Smooth muscle cell of the brain vasculature (primary cell): ENCODE measurements at regions not wholly inside any gene's neighbourhood (a gene's known extent, or its start where the extent isn't known, plus 50 kb on each side); places are given as distances from the start of the nearest gene placed in this dataset.
"Not testable (repeated sequence)": the region's sequence is repeated elsewhere in the genome, so short reads cannot be mapped to it uniquely, and the experiment has no call there.

ENCODE experiments used
- DNase-seq: peaks from one replicate; pipeline ENCODE4 v3.0.0-alpha.2; 2012; ENCODE audit warnings: low read depth, low spot score

DNA sequence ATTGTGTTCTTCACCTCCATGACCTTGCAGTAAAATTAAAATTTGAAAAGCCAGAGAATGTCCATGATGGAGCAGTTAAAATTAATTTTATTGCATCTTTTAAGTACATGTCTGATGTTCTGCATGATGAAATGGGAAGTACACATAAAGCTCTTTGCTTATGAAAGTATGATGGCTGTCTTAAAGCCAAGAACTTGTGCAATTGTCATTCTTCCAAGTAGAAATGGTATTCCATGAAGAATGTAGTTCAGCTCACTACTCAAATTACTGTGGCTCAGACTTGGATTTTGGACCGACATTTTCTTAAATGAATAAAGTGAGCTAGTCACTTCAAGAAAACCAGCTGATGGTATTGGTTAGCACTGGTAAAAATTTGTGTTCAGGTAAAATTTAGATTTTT is 161.7 kb upstream of the CXCL13 start:
- no peak for DNase-seq

DNA sequence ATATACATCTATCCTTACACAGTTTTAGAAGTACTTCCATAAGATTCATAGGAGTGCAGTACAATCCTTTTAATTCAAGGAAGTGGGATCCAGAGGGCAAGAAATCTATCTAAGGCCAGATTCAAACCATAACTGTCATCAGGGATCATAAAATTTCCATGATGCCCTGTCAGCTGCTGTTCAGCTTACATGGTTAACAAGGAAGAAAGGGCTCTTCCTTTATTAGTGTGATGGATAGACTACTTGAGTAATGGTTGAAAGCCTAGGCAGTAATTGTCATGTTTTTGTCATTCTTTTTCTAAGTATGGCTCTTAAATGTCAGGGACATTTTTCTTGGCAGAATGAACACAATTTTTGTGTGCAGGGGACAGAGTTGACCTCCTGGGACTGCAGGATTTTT is 159.8 kb upstream of the CXCL13 start:
- no peak for DNase-seq

DNA sequence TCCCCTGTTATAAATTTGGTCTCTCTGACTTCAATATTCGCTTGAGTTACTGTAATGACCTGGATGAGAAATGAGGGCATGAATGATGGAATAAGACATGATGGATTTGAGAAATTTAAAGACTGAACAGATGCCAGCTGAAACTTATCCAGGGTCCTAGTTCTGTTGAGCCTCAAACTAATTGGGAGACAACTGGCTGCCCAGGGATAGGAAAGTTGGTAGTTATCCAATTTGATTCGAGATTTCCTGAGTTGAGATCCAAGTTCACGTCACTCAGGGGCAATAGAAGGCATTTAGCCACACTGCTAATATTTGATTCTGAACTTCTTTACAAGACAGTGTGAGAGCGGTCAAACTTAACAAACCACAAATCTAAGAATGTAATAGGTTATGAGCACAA is 159.0 kb upstream of the CXCL13 start:
- no peak for DNase-seq

DNA sequence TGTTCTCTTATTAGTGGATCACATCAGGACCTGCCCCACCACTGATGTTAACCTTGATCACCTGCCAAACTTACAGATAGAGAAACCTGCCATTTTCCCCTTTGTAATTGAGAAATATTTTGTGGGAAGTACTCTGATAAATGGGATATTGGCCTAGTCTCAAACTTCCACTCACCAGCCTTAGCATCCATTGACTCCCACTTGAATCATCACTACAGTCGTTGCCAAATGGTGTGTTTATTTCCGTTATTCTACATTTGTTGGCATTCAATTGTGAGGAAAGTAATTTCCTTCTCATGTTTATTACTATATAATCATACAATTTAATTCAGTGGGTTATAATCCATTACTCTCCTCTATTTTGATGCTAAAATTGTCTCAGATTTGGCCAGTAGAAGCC is 156.4 kb upstream of the CXCL13 start:
- no peak for DNase-seq

DNA sequence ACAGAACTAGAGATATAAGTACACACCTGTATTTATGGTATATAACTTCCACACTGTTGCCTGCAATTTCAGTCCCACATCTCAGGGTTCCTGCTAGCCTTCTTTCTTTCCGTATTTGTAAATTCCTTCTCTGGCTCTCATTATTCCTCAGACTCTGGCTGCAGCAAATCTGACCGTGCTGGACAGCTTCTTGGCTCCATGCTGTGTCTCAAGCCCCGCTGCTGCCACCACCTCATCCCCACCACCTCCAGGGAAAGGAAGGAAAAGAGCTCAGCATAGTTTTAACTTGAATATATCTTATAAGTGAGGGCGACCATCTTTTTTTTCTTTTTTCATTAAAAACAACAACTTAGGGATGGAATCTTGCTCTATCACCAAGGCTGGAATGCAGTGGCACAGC is 155.6 kb upstream of the CXCL13 start:
- no peak for DNase-seq

DNA sequence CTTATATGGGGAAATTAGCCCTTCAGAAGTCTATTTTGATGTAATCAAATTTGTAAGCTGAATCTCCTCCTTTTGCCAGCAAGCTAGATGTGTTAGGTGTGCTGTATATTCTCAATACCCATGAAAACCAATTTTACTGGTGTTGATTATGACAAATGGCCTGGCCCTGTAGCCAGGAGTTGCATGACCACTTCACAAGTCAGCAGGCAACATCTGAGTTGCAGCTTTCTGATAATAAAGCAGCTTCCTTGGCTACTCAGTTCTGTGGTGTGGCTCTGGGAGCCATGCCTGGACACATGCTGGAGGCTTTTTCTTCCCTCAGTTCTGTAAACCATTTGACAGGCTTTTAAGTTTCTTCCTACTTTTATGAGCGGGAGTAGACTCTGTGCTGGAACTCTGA is 154.1 kb upstream of the CXCL13 start:
- DNase-seq: no peak

DNA sequence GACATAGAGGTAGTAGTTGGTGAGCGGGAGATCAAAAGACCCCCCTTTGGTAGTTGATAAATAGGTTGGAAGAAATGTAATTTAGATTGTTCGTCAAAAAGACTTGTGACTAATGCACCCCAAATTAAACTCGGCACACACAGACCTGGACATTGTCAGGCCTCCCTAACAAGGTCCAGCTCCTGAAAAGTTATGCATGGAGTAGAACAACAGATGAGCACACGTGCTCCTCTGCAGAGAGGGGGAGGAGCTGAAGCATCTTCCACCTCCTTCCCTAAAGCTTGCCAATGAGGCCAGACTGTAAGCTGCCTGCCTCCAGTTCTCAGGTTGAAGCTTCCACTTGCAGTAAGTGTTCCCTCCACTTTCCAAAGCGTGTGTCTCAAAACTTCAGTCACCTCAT is 153.5 kb upstream of the CXCL13 start:
- not testable (repeated sequence) for DNase-seq

DNA sequence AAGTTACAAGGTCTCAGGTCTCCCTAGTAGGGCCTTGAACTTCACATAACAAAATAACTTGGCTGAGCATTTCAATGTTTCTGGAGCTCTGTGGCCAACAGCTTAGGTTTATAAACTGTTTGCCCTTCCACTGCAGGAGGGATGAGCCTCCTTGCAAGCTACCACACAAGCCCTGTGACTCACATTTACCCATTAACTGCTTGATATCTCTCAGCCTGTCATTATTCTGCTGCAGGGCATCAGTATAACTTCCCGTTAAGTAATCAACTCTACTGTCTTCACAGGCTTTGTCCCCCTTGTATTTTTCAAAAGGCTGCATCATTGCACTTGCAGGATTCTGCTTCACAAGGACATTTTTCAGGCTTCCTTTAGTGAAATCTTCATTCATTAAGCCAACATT is 151.7 kb upstream of the CXCL13 start:
- DNase-seq: no peak

DNA sequence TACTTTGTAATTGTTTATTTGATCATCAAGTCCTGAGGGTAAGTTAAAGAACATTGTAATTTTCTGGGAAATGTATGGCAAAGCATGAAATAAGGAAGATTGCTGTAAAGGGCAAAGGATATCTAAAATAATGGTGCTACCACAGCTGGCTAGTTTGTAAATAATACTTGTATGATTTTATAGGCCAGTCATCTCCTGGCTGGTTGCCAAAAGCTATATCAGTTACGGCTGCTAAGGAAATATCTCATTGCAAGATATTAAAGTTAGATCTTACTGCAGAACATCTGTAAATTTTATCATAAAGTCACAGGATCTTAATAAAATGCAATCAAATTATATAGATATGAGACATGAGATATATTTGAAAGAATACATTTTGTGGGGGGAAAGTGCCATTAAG is 150.8 kb upstream of the CXCL13 start:
- no peak for DNase-seq

DNA sequence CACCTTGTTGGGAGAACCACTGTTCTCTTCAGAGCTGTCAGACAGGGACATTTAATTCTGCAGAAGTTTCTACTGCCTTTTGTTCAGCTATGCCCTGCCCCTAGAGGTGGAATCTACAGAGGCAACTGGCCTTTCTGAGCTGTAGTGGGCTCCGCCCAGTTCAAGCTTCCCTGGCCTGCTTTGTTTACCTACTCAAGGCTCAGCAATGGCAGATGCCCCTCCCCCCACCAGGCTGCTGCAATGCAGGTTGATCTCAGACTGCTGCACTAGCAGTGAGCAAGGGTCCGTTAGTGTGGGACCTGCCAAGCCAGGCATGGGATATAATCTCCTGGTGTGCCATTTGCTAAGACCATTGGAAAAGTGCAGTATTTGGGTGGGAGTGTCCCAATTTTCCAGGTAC is 141.5 kb upstream of the CXCL13 start:
- not testable (repeated sequence) for DNase-seq

DNA sequence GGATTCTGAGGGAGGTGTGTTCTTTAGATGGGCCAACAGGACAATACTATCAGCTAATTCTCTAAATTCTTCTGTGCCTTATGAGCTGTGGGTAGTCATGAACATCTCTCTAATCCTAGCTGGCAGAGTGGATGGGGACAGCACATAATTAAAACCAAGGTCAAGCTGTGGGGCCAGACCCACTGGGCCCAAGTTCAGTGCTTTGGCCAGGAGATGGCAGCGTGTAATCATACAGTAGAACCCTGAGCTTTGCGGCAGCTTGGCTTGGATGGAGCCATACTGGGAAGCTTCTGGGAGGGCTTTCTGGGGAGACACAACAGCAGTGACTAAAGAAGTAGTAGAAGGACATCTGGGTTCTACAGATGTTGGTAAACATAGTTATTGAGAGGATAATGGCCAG is 140.3 kb upstream of the CXCL13 start:
- DNase-seq: no peak

DNA sequence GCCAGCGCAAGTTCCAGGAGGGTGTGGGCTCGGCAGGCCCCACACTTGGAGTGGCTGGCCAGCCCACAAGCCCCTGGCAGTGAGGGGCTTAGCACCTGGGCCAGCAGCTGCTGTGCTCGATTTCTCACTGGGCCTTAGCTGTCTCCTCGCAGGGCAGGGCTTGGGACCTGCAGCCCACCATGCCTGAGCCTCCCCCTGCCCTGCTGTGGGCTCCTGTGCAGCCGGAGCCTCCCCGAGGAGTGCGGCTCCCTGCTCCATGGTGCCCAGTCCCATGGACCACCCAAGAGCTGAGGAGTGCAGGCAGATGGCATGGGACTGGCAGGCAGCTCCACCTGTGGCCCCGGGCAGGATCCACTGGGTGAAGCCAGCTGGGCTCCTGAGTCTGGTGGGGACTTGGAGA is 139.2 kb upstream of the CXCL13 start:
- no peak for DNase-seq

DNA sequence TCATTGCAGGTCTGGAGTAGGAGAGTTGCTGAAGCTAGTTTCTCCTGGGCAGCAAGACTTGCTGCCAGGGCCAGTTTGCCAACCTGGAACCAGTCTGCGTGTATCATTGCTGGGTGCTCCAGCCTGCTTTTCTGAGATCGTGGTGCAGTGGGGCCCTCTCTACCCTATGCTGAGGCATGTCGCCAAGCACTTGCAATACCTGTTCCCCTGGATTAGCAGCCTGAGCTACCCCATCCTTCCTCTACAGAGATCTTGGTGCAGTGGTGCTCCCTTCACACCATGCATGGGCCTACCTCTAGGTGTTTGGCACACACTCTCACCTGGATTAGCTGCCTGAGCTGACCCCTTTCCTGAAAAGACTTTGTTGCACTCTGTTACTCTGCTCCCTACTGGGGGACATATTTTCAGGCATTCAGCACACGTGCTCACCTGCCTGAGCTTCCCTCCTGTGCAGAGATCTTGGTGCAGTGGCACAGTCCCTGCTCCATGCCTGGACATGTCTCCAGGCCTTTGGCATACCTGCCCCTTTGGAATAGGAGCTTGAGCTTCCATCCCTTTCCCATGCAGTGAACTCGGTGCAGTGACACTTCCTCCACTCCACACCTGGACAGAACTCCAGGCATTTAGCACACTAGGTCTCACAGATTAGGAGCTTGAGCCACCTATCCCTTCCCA is 133.7 kb upstream of the CXCL13 start:
- no peak for DNase-seq

DNA sequence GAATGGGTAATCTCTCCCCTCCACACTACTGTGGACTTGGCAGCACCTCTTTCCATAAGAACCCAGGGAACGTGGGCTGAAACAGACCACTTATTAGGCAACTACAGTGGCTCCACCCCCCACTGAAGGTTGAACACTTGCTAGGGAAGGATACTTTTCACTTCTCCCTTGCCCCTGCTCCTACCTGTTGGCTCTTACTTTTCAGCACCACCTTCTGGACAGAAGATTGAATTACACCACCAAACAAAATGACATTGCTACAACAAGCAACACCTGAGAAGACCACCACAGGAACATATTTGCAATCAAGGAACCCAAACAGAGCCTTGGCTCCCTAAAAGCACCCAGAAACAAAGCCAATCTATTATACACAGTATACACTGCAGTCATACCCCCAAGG is 132.1 kb upstream of the CXCL13 start:
- no peak for DNase-seq

DNA sequence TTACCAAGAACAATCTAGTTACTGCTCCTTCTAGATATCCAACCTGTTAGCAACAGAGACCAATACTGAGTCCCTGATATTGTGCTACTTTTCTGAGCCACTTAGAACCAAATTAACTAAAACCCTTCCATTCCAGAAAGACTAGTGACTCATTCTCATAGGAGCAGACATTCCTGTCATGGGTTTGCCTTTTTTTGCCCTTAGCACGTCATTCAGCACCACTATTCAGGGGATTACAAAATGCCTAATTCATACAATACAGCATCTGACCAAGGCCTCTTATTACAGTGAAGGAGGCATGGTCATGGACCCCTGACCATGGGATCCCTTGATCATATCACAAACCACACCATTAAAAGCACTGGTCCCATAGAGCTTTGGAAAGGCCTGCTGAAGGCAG is 123.8 kb upstream of the CXCL13 start:
- no peak for DNase-seq

DNA sequence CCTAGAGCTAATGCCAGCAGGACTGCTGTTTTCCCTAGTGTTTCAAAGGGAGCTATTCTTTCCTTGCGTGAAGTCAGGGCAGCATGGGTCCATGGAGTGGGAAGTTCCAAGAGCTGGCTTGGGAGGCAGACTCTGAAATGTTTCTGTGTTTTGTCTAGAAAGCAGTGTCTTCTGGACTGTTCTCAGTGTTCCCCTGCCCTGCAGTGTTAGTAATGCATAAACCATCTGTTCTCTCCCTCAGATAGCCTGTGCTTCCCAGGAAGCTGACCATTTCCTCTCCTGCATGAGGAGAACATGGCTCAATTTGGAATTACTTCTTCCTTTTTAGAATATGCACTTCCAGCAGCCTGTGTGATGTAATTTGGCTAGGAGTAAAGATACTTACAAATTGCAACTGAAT is 116.7 kb upstream of the CXCL13 start:
- no peak for DNase-seq

DNA sequence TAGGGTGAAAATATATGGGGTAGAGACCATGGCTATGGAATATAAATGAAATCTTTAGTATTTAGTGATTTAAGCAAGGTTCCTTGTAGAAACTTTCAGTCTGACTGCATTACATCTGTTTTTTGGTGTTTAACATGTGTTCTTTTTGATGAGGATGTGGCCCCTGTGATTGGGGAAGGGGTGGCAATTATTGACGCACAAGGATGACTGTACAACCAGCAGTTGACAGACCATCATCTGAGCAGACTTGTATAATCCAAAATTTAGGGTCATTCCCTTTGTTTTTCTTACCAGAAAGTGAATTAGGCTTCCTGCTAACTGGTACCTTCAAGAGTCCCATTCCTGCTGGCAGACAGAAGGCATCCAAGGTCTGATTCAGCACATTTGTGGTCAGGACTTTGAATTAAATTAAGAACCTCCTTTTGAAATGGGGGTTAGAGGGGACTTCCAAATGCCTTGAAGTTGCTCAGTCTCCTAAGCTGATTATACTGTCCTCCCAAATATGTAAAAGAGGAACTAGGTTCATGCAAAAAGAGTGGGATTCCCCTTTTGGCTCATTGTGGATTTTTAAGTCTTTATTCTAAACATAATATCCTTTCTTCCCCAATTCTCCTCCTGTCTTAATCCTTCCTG is 112.4 kb upstream of the CXCL13 start:
- DNase-seq: no peak

DNA sequence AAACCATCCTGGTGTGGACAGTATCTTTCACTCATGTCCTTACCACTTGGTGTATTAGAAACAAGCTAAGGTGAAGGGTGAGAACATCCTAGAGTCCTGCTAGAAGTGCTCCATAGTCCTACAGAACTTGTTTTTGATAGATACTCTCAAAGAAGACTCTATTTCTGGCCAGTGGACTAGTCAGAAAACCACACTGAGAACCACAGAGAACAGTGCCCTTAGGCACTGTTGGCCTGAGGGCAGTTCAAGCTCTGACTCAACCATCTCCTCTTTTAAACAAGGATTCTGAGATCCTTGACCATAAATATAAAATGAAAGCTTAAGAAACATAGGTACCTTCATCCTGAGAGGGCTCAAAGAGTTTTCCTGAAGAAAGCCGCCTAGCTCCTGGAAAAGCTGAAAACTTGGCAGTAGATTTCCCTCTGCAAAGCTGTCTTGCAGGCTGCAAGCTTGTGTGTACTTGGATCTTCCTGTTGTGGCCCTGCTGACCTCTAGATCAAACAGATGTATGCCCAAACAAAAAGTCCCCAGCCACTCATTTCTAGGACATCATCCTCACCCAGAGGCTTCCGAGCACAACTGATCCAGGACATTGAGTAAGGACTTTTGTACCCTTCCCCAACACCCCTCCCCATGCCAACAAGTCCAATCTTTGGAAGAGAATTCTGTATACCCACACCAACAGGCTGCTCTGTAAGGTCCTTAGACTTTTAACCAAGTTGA is 111.6 kb upstream of the CXCL13 start:
- DNase-seq: no peak

DNA sequence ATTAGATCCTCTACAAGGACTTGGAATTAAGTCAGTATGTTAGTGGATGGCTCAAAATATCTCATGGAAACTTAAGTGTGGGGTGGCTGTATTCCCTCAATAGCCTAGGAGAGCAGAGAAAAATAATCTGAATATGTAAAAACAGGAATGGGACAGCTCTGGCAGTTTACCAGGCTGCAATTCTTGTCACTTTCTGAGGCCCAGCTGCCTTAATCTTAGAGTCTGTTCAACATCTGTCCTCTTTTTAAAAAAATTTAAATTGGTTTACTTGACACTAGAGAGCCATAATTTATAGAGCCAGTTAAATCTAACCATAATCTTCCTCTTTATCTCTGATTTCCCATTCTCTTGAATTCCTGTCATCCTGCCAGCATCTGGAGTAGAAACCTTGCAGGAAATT is 109.2 kb upstream of the CXCL13 start:
- DNase-seq: no peak

DNA sequence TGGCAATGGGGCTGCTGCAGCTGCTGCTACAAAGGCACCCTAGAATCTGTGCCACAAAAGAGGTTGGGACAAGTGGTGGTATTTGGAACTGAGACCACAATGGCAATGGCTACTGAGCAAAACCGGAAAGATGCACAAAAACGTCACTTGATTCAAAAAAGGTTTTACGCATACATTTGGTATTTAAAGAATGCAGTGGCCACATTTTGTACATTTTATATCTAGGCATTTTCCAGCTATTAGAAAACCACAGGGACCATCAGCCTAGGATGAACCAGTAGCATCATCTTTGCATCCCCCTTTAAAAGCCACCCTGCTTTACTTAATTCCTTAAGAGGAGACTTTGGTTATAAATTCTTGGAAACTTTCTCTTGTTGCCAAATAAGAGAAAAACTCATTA is 104.8 kb upstream of the CXCL13 start:
- DNase-seq: no peak

DNA sequence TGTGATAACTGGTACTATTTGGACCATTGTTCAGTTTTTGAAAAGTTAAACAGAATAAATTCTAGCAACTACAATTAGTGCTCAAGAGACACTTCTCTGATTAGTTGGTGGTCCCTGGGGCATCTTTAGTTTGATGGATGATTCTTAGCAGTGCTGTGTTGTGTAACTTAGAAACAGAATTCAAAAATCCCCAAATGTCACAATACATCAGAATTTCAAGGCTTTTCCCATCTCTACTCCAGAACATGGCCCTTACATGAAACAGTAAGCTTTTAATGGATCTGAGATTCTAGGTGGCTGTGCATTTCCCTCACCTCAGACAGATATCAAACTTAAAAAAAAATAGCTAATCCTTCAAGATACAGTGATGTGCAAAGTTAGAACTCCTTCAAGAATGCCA is 104.4 kb upstream of the CXCL13 start:
- DNase-seq: no peak

DNA sequence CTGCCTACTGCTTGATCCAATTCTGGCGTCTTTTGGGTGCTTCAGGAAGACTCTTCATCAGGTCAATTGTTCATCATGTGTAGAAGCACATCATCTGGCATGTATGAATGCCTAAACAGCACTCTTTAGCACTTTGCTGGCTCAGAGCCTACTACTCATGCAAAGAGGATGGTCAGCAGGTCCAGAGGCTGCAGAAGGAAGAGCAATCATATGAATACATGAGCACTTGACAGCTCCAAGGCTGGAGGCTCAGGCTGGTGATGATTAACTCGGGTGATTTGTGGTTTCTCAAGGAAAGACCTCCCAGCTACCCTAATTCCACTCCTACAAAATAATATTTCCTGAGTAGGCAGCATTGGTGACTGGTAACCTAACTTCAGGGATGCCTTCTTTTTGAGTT is 103.8 kb upstream of the CXCL13 start:
- no peak for DNase-seq

DNA sequence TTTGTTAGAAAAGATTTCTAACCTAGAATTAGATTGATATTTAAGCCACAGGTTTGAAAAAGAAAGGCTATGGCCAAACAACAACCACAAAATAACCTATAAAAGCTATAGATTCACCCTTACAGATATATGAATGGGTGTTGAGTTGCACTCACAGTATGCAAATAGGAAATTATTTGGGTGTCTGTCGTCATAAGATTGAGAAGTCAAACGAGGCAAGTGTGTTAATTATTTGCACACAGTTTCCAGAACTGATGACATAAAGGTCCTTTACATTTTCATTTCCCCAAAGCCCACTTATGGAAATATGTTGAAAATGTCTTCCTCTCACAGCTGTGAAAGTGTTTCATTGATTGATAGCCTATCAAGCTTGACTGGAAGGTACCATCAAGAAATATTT is 101.2 kb upstream of the CXCL13 start:
- no peak for DNase-seq
